CD4-positive, alpha-beta T cell treated with Interleukin-4 for 1 hour (primary cell): ENCODE measurements at regions not wholly inside any gene's neighbourhood (a gene's known extent, or its start where the extent isn't known, plus 50 kb on each side); places are given as distances from the start of the nearest gene placed in this dataset.
"Not testable (repeated sequence)": the region's sequence is repeated elsewhere in the genome, so short reads cannot be mapped to it uniquely, and the experiment has no call there.

Experiments used
- DNase-seq, 2 donors: peaks; one replicate each; pipeline ENCODE4 v3.0.0-alpha.2; 2020 to 2022

GRCh38 chr3:72032441-72033135, 247.6 kb upstream of the PROK2 start:
- DNase-seq: peak in 1 of 2 donors; percentile 27

GRCh38 chr3:72031581-72031980, 246.6 kb upstream of the PROK2 start:
- DNase-seq: peak in 1 of 2 donors; percentile 61

GRCh38 chr3:72030296-72030695, 245.3 kb upstream of the PROK2 start:
- DNase-seq: not testable (repeated sequence)

- DNase-seq: not testable (repeated sequence)
These were observed 243.8 kb upstream of the PROK2 start for GRCh38 chr3:72028726-72029125.

GRCh38 chr3:72028307-72028706, 243.4 kb upstream of the PROK2 start:
- DNase-seq: not testable (repeated sequence)

- not testable (repeated sequence) for DNase-seq
These were observed 242.8 kb upstream of the PROK2 start for GRCh38 chr3:72027728-72028127.

GRCh38 chr3:72022027-72022426, 237.1 kb upstream of the PROK2 start:
- no peak for DNase-seq

GRCh38 chr3:72021531-72021930, 236.6 kb upstream of the PROK2 start:
- DNase-seq: no peak

GRCh38 chr3:72018343-72018984, 233.5 kb upstream of the PROK2 start:
- no peak for DNase-seq

GRCh38 chr3:72017935-72018334, 233.0 kb upstream of the PROK2 start:
- DNase-seq: no peak

GRCh38 chr3:72017311-72017710, 232.4 kb upstream of the PROK2 start:
- no peak for DNase-seq

- no peak for DNase-seq
These were observed 230.5 kb upstream of the PROK2 start for GRCh38 chr3:72015463-72015862.

- DNase-seq: no peak
These were observed 228.1 kb upstream of the PROK2 start for GRCh38 chr3:72013084-72013483.

- DNase-seq: no peak
These were observed 227.4 kb upstream of the PROK2 start for GRCh38 chr3:72012363-72012762.

- DNase-seq: no peak
These were observed 226.5 kb upstream of the PROK2 start for GRCh38 chr3:72011485-72011884.

GRCh38 chr3:72009851-72010443, 225.0 kb upstream of the PROK2 start:
- DNase-seq: peak in 1 of 2 donors; percentile 18

- peak in 1 of 2 donors; percentile 60 for DNase-seq
These were observed 223.5 kb upstream of the PROK2 start for GRCh38 chr3:72008226-72008996.

GRCh38 chr3:72006631-72007556, 221.9 kb upstream of the PROK2 start:
- no peak for DNase-seq

GRCh38 chr3:72004749-72005292, 219.9 kb upstream of the PROK2 start:
- DNase-seq: no peak

- DNase-seq: no peak
These were observed 219.0 kb upstream of the PROK2 start for GRCh38 chr3:72003936-72004335.

GRCh38 chr3:72001758-72002157, 216.8 kb upstream of the PROK2 start:
- no peak for DNase-seq
